Activated T-helper 1 cell treated with anti-CD3 and anti-CD28 coated beads, Interleukin-12 subunit alpha, Interleukin-12 subunit beta, Interleukin-2, Interleukin-4 antibody, amounts not matched to agents 30 ng/mL and 10 ng/mL and 1 ng/mL, durations not matched to agents 14 hours and 24 hours and 36 hours (primary cell): ENCODE measurements at regions not wholly inside any gene's neighbourhood (a gene's known extent, or its start where the extent isn't known, plus 50 kb on each side); places are given as distances from the start of the nearest gene placed in this dataset.

Experiments used
- DNase-seq: peaks from one replicate; pipeline ENCODE4 v3.0.0; 2021; ENCODE audit warnings: low spot score
- H3K27ac Mint-ChIP-seq: one replicate; pipeline ENCODE4 v1.8.0; 2021; ENCODE audit warnings: mild to moderate bottlenecking, mixed read lengths
- H3K27me3 Mint-ChIP-seq: one replicate; pipeline ENCODE4 v1.8.0; 2022; ENCODE audit warnings: mild to moderate bottlenecking, moderate library complexity, mixed read lengths; ENCODE audit not compliant: insufficient read depth
- H3K36me3 Mint-ChIP-seq: one replicate; pipeline ENCODE4 v1.8.0; 2021; ENCODE audit warnings: low read depth, mixed read lengths
- H3K4me1 Mint-ChIP-seq: one replicate; pipeline ENCODE4 v1.8.0; 2021; ENCODE audit warnings: low read depth, mixed read lengths
- H3K4me3 Mint-ChIP-seq: one replicate; pipeline ENCODE4 v1.8.0; 2021; ENCODE audit warnings: mild to moderate bottlenecking, moderate library complexity, mixed read lengths
- H3K9me3 Mint-ChIP-seq: one replicate; pipeline ENCODE4 v1.8.0; 2021; ENCODE audit warnings: mixed read lengths
- intact Hi-C: fragments of 100-400 bp; cut with micrococcal nuclease; formaldehyde crosslinking; loops from one replicate; pipeline ENCODE4 v1.15.1; 2024

DNA sequence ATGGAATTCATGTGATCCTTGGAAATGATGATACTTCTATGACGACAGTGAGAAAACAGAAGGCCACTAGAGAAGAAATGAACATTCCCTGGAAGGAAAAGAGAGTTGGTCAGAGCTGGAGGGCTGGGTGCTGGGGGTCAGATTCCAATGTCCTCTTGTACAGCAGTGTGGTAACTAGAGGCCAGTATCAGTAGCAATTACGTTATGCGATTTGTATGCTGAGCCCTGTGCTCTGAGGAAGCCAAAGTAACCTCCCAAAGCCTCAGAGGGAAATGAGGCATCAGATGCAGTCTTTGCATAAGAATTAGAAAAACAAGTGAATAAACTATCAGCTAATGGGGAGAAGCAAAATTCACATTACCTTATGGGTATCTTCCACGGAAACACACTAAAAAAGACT is 65.5 kb upstream of the SLC4A11 start:
- Mint-ChIP-seq H3K9me3 (no peaks in the 10 kb centered on the region), H3K4me1 (peaks cover 10% of the 10 kb centered on the region), H3K27ac (no peak overlapping the region), H3K36me3 (no peaks in the 10 kb centered on the region), H3K4me3 (no peak overlapping the region), H3K27me3 (no peaks in the 10 kb centered on the region)
- intact Hi-C loops = no loop called here
- DNase-seq = no peak

DNA sequence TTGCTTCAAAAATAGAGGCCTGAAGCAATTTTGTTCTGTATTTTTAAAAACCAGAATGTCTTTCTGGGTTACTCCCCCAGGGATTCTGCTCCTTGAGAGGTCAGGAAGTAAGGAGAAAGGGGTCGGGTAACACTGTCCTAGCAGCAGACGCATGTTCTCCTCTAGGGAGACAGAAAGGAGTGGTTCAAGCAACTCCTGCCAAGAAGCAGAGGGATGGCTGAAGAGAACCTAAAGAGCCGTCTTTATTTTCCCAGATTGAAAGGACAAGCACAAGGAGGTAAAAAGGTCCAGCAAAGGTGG is 58.0 kb upstream of the SLC4A11 start:
- no peaks in the 10 kb centered on the region for H3K4me1 Mint-ChIP-seq
- no peaks in the 10 kb centered on the region for H3K27me3 Mint-ChIP-seq
- DNase-seq = no peak
- intact Hi-C loops = no loop called here
- H3K9me3 Mint-ChIP-seq = no peaks in the 10 kb centered on the region
- H3K4me3 Mint-ChIP-seq = no peak overlapping the region
- H3K36me3 Mint-ChIP-seq = no peaks in the 10 kb centered on the region
- no peak overlapping the region for H3K27ac Mint-ChIP-seq

DNA sequence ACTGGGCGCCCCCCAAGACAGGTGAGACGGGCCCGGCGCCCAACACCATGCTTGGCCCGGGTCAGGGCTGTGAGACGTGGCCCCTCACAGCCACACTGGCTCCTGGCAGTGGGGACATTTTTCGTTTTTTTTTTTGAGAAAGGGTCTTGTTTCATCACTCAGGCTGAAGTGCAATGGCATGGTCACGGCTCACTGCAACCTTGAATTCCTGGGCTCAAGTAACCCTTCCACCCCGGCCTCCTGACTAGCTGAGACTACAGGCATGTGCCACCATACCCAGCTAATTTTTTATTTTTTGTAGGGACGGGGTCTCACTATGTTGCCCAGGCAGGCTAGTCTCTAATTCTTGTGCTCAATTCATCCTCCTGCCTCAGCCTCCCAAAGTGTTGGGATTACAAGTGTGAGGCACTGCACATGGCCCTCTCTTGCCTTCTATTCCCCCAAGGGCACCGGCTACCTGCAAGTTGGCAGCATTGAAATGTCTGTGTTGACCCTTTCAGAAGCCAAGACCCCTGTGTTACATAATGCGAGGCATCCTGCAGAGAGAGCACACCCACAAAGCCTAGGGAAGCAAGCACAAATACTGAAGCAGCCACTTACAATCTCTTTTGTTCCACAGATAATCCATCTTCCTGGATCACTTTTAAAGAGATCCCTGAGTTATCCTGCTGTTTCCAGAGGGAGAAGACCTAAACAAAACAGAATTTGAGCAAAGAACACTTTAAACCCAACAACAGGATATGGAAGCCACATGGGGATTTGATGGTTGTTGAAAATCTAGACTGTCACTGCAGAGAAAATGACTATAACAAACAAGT is 57.5 kb upstream of the SLC4A11 start:
- Mint-ChIP-seq H3K36me3 (no peaks in the 10 kb centered on the region), H3K27me3 (no peaks in the 10 kb centered on the region), H3K4me1 (no peaks in the 10 kb centered on the region), H3K27ac (no peak overlapping the region), H3K4me3 (no peak overlapping the region), H3K9me3 (no peaks in the 10 kb centered on the region)
- intact Hi-C loops = no loop called here
- DNase-seq = no peak
